ENCODE measurements at regions not wholly inside any gene's neighbourhood (a gene's known extent, or its start where the extent isn't known, plus 50 kb on each side); places are given as distances from the start of the nearest gene placed in this dataset.

DNA sequence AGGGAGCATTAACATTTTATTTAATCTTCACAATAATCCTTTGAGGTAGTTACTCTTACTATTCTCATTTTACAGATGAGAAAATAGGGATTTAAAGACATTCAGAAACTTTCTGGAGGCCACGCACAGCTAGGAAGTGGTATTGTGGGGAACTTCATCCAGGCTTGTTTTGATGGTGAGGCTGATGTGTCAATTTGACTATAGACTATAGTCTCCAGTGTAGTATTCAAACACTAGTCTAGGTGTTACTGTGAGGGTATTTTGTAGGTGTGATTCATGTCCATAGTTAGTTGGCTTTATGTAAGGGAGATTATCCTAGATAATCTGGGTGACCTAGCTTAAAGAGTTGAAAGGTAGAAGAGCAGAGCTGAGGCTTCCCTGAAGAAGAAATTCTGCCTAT is 54.1 kb upstream of the ELL2 start:
- no peak for DNase-seq

DNA sequence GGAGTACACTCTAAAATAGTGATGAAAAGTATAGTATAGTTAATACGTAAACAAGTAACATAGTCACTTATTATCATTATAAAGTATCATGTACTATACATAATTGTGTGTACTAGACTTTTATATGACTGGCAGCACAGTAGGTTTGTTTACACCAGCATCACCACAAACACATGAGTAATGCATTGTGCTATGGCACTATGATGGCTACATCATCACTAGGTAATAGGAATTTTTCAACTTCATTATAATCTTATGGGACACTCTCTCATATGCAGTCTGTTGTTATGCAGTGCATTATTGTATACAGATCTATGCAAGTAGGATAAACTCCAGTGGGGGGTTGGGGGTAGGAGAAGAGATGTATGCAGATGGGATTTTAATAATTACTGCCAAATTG is 52.7 kb upstream of the ELL2 start:
- no peak for DNase-seq

DNA sequence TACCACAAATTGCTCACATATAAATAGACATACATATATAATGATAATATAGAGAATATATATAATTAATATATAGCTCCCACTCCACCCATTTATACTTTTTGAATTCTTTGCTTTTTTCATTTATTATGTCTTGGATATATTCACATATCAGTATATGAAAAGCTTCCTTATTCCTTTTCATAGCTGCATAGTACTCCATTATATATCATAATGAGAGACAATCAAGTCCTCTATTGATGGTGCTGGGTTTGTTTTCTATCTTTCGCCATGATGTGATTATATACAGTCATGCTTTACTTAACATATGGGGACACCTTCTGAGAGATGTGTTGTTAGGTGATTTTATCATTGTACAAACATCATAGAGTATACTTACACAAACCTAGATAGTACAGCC is 51.6 kb upstream of the ELL2 start:
- DNase-seq, result no peak

DNA sequence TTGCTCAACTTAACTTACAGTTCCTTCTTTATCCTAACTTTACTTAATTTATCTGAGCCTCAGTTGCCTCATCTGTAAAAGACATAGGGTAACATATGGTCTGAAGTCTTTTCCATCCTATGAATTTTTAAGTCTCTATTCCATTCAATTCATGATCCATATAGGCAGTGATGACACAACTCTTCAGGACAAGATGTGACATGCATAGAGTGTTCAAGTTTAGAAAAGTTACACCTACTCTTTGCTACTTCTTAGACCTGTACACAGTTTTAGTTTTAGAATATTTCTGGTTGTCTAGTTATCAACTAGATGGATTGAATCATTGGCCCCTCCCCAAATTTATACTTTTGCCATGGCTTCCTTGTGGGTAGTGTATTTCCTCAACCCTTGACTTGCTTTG is 50.7 kb upstream of the ELL2 start:
- DNase-seq, result no peak

Measured in inflammatory macrophage treated with lipopolysaccharide for 4 hours (primary cell).